GM19455 (cell line): ENCODE measurements at regions not wholly inside any gene's neighbourhood (a gene's known extent, or its start where the extent isn't known, plus 50 kb on each side); places are given as distances from the start of the nearest gene placed in this dataset.
"Not testable (repeated sequence)": the region's sequence is repeated elsewhere in the genome, so short reads cannot be mapped to it uniquely, and the experiment has no call there.

Experiments
- ATAC-seq: cut with Tn5 transposase; IDR thresholded peaks from one replicate; pipeline ENCODE4 v1.9.1; 2021; ENCODE audit not compliant: unreplicated experiment

DNA sequence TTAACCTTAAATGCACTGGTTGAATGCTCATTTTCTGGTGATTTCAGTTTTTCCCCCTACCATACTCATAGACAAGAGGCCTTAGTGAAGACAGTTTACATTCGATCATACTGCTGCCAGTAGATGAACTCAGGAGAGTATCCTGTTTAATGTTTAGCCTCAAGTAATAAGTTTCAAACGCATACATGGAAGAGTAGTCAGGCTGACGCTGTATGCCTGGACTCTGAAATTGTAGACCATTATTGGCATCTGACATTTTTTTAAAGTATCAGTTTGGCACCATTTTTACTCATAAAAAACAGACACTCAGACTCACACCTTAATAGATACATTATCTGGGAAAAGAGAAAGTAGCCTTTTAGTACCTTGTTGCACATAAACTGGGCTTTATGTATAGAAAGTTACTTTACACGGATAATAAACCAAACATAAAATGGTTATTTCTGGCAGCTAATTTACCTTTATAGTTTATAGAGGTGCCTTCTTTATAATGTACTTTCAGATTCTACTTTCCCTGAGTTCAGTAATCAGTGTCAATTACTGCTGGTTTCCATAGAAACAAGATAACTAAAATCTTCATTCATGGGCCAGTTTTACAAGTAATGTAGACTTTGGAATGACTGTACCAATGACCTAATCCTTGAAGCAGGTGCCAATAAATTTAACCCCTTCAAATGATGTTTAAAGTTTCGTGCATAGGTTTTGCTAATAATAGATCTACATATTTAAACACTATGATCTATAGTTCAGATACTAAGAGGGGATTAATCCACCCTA lies 183.8 kb upstream of the ITGA1 start:
- no peak for ATAC-seq

DNA sequence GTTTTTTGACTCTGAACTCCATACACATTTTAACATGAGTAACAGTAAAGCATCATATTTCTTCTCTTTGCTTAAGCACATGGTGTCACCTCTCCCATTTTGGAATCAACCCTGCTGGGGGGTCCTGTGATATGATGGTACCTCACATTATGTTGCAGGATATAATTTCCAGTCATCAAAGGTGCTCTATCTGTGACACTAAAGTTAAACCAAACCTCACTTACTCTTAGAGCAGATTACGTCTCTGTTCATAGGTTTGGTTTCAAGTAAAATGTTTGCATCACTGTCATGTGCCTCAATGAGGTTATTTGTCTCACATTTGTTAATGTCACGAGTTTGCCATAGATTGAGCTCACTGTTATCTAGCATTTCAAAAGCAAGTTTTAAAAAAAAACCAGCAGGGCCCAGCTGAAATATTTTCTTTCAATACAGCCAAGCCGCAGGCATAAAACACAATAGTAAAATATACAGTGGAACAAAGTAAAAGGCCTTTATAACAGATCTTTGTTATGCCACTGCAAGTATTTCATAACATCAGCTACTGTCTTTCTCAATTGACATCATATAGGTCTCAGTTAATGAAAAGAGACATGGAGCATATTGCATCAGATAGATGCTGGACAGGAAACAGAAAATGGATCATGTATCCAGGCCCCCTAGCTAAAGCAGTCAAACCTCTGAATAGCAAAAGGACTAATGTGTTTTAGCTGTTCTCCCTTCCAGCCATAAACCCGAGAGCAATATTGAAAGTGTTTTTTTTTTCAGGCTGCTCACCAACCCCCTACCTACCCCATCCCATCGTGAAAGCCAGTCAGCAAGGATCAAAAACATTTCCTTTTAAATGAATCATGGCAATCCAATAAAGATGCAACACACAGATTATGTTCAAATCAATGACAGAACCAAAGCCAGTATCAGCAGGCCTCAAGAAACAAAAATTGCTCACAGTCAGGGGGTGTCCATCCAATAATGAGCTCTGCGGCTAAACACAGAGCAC lies 182.1 kb upstream of the ITGA1 start:
- ATAC-seq, result no peak

DNA sequence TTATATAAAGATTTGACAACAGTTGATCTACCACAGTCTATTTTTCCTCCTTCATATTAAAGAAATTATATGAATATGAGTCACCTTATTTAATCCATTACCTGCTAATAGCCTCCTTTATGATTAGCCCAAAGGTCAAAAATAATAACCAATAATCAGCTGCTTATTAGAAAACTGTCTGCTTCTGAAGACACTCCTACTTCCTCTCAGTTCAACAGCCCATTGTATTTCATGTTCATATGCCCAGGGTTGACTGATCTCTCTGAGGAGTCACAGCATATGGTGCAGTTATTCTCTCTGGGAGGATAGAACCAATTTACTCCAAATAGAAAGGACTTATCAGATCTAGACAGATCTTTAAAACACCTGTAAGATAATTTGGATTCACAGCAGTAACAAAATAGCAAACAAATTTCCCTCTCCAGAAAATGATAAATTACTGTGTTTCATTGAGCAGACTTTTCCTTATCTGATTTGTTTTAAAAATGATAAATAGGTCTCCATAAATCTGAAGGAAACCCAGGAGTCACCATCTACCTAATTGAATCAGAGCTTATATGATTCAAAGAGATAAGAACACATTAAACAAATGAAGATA lies 180.4 kb upstream of the ITGA1 start:
- ATAC-seq, result no peak

DNA sequence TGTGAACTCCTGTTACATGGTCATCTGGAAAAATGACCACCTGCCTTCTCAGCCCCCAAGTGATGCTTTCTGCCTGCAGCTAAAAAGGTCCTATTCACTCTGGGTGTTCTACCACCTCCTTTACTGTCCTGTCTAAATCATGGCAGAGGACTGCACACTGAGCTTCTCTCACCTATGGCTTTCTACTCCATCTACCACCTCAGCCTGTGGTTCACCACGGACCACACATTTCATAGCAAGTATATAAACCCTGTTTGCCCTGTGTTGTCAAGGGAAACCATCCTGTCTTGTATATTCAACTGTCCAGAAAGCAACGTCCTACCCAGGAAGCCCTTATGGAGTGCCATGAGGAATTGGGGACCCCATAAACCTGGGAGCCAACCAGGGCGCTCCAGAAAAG lies 167.4 kb upstream of the ITGA1 start:
- no peak for ATAC-seq

DNA sequence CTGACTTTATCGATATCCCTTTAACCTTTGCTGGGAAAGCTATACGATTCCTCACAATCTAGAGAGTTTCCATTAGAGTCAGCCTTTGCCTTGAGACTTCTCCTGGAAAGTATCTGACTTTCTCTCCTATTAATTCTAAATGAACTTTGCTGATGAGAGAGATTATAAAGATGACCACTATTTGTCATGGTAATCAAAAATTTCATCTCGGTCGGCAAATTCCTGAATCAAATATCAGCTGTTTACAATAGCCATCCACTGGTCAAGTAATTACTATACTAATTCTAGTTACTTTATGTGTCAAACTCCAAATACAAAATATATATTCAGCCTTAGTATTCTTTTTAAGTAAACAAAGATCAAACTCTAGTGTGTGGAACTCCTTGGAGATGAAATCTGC lies 164.4 kb upstream of the ITGA1 start:
- no peak for ATAC-seq

DNA sequence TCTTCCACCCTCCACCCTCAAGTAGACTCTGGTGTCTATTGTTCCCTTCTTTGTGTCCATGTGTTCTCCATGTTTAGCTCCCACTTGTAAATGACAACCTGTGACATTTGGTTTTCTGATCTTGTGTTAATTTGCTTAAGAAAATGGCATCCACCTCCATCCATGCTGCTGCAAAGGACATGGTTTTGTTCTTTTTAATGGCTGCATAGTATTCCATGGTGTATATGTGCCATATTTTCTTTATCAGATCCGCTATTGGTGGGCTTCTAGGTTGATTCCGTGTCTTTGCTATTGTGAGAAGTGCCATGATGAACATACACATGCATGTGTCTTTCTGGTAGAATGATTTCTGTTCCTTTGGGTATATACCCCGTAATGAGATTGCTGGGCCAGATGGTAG lies 163.4 kb upstream of the ITGA1 start:
- no peak for ATAC-seq

DNA sequence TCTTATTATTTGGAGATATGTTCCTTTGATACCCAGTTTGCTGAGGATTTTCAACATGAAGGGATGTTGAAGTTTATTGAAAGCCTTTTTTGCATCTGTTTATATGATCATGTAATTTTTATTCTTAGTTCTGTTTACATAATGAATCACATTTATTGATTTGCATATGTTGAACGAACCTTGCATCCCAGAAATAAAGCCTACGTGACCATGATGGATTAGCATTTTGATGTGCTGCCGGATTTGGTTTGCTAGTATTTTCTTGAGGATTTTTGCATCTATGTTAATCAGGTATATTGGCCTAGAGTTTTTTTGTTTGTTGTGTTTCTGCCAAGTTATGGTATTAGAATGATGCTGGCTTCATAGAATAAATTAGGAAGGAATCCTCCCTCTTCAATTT lies 161.4 kb upstream of the ITGA1 start:
- ATAC-seq, result no peak

DNA sequence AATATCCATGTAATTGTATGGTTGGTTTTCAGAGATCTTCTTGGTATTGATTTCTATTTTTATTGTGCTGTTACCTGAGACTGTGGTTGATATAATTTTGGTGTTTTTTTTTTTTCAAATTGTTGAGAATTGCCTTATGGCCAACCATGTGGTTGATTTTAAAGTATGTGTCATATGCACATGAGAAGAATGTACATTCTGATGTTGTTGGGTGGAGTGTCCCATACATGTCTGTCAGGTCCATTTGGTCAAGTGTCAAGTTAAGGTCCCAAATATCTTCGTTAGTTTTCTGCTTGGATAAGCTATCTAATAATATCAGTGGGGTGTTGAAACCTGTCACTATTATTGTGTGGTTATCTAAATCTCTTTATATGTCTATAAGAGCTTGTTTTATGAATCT lies 160.0 kb upstream of the ITGA1 start:
- no peak for ATAC-seq

DNA sequence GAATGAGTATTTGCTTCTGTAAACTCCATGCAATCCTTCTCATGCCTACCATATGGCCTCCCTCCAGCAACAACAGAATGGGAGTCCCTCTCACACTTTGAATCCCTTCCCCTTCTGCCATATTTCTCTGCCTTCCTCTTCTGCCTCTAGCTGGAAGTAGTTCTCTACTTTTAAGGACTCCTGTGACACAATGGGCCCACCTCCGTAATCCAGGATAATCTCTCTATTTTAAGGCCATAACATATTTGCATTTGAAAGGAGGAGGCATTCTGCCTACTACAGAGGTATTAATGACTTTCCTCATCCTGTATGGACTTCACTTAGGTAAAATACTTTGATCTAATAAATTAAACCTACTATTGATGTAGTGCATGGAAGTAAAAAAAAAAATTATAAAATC lies 155.4 kb upstream of the ITGA1 start:
- ATAC-seq, result no peak

DNA sequence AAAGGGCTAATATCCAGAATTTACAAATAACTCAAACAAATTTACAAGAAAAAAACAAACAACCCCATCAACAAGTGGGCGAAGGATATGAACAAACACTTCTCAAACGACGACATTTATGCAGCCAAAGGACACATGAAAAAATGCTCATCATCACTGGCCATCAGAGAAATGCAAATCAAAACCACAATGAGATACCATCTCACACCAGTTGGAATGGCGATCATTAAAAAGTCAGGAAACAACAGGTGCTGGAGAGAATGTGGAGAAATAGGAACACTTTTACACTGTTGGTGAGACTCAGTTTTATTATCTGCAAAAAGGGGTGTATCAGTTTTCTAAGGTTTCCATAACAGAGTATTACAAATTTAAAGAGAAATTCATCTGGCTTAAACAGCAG lies 153.5 kb upstream of the ITGA1 start:
- not testable (repeated sequence) for ATAC-seq

DNA sequence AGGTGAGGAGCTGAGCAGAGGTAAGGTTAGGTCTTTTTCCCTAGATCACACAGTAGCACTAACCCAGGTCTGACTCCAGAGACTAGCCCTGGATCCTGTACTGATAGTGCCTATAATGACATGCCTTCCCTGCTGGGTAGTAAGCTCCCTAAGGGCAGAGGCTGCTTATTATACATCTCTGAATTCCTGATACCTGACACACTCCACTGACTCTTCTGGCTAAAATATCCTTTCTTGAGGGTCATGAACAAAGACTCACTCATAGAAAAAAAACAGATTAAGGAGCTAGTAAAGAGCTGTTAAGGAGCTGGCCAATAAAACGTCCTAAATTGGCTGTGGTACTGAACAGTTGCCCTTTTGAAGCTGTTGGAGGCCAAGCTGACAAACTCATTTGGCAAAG lies 149.0 kb upstream of the ITGA1 start:
- ATAC-seq, result no peak

DNA sequence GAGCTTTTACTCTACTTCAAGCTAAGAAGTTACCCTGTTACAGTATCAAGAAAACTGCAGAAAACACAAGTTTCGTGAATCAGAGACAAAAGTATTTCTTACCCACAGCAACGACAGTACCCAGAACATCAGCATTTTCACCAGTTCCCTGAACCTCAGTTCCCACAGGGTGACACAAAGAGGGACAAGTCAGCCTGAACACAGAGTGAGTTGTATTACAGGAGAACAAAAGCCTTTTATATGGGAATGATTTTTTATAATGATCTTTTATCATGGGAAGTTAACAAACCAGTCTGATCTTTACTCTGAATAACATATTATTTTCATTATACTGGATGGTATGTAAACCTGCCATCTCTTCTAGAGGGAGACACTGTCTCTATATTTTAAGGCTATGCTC lies 139.0 kb upstream of the ITGA1 start:
- no peak for ATAC-seq

DNA sequence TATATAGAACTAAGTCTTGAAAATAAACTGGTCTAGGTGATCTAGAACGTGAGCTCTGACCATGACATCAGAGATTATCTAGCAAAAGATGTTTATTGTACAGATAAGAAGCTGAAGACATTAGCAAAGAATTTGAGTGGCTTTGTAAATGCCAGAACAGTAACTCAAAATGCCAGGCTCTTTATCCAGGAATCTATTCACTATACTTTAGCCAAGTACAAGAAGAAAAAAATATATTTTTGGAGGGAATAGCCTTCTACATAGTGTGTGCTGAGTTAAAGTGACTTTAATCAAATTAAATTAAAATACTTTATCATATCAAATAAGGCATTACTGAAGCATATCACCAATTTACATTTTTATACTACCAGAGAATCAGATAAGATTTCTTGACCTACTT lies 132.6 kb upstream of the ITGA1 start:
- ATAC-seq, result no peak

DNA sequence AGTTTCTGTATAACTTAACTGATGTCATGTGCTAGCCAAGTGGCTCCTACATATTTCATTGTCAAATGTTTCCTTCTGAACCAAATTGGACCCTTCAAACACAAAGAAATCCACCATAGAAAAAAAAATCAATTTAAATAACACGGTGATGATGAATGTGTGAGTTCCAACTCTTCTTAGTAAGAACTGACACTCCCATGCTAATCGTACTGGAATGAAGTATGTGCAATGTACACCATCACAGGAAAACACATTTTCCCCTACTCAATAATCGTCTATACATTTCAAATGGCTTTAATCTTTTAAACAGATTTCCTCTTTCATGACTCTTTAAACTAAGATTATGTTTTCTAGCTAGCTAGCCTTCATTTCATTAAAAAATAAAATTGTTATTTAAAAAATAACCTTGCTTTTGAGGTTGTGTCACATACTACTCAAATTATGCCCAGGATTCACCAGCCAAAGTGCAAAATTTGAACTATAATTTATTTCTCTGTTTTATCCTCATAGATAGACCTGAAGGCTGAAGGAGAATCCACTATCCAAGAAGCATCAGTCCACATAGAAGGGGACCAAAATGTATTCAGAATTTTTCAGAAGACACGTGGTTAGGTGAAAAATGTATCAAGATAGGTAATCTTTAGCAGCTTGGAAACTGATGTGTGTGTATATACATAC lies 131.0 kb upstream of the ITGA1 start:
- no peak for ATAC-seq

DNA sequence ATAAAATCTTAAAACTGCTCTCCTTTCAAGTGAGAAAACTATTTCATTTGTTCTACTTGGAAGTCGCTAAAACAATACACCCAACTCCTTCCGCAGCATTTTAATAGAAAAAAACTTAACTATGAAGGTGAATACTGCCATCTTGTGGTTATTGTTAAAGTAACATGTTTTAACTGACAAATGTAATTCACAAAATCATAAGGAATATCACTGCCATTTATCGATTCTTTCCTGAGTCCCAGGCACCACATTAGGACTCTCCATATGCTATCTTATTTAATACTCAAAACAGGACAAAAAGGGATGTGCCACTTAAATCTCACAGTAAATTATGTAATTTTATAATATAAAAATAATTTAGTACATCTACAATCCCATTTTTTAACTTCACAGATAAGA lies 130.5 kb upstream of the ITGA1 start:
- no peak for ATAC-seq

DNA sequence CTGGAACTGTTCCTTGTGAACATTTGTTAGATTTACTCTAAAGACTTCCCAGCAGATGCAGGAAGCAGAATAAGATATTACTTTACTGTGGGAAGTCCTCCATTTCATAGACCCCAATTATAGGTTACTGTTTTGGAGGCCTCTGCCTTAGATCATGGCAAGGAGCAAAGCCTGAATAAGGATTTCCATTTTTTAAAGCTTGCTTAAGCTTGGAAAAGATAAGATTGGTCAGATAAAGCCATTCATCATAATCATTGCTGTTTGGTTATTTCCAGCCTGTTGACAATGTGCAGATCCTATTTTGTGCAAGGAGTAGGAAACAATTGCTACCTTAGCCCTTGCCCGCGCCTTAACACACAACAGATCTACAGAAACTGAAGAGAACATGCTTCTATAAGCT lies 129.5 kb upstream of the ITGA1 start:
- ATAC-seq, result no peak

DNA sequence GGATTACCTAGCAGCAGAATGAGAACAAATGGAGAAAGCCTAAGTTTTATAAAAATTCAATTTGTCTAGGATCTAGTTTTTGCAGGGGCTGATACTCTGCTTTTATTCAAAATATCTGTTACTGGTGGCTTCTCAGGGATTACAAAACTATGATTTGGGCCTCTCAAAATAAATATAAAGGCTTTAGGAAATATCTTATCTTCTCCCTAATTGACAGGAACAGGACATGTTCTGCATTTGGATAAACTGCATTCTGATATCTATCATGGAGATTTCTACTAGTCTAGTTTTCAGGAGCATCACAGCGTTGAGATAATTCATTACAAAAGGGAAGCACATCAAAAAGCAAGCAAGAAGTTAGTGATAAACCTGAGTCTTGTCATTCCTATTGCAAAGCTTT lies 127.1 kb upstream of the ITGA1 start:
- ATAC-seq, result no peak

DNA sequence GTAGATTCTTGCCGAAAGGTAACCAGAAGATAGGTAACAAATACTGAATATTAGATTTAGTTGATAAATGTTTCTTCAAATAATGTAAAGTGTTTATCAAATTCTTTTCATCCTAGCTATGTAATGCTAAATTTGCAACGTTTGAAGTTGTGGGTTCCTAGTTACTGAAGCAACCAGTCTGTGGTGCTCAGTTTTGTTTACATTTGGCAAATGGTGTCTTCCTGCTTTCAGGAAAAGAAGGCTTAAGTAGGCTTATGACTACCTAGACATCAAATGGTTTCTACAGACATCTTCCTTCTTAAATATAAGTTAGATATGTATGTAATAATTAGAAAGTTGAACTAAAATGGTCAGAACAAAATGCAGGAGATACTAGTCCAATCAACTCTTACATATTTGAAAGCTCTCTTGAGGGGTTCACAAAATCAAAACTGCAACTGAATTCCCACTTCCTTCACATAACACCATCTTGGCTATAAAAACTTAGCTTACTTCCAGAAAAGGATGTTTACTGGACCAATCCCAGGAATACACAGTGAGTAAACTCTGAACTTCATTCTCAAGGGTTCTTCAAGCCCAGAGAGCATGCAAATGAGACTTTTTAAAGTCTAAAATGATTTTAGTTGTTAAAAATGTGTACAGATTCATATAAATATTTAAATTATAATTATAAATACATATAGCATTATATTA lies 125.7 kb upstream of the ITGA1 start:
- ATAC-seq, result no peak

DNA sequence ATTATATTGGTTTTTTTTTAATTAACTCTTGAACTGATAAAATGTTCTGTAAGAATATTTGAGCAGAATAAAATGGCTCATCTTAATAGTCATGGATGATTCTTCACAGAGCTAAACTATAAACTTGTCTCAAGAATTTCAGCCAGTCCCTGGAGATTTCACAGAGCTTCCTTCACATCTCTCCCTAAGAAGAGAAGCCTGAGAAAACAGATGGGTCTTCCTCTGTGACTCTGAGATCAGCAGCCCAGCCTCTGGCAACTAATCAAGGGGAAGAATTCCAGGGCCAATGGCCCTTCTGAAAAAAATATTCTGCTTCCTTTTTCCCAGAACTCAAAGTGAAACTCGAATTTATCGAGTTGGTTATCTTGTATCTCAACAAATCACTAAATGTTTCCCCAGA lies 122.2 kb upstream of the ITGA1 start:
- no peak for ATAC-seq

DNA sequence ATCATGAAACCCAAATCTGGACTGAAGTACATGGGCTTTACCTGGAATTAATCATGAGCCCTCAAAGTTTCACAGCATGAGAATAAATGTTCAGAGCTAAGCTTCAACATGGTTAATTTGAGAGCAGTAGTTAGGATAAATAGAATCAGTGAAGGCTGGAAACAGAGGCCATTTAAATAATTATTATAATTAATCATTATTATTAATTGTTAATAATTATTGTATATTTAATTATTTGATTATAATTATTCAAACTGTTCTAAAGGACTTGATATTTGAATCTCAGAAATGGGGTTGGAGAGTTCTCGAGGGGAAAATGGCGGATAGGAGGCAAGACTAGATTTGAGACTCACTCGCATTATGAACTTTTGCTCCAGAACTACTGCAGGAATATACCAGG lies 119.6 kb upstream of the ITGA1 start:
- no peak for ATAC-seq
